ENCODE measurements at regions not wholly inside any gene's neighbourhood (a gene's known extent, or its start where the extent isn't known, plus 50 kb on each side); places are given as distances from the start of the nearest gene placed in this dataset.
"Not testable (repeated sequence)": the region's sequence is repeated elsewhere in the genome, so short reads cannot be mapped to it uniquely, and the experiment has no call there.

- DNase-seq (ENCODE audit: low read depth, low spot score) = not testable (repeated sequence)
Observed at GRCh38 chr1:70747123-70747522, 300.5 kb downstream of the PTGER3 start.

GRCh38 chr1:70751676-70752287 is 295.8 kb downstream of the PTGER3 start:
- not testable (repeated sequence) for DNase-seq (ENCODE audit: low read depth, low spot score)

GRCh38 chr1:70754701-70755100 is 292.9 kb downstream of the PTGER3 start:
- DNase-seq (ENCODE audit: low read depth, low spot score) = no peak

GRCh38 chr1:70760154-70760553 is 287.5 kb downstream of the PTGER3 start:
- no peak for DNase-seq (ENCODE audit: low read depth, low spot score)

- no peak for DNase-seq (ENCODE audit: low read depth, low spot score)
Observed at GRCh38 chr1:70762386-70762785, 285.2 kb downstream of the PTGER3 start.

GRCh38 chr1:70764747-70765146 is 282.9 kb downstream of the PTGER3 start:
- no peak for DNase-seq (ENCODE audit: low read depth, low spot score)

- no peak for DNase-seq (ENCODE audit: low read depth, low spot score)
Observed at GRCh38 chr1:70767377-70767776, 280.2 kb downstream of the PTGER3 start.

GRCh38 chr1:70768216-70768615 is 279.4 kb downstream of the PTGER3 start:
- no peak for DNase-seq (ENCODE audit: low read depth, low spot score)

- DNase-seq (ENCODE audit: low read depth, low spot score) = no peak
Observed at GRCh38 chr1:70778056-70778762, 269.4 kb downstream of the PTGER3 start.

GRCh38 chr1:70778934-70779333 is 268.7 kb downstream of the PTGER3 start:
- no peak for DNase-seq (ENCODE audit: low read depth, low spot score)

GRCh38 chr1:70779571-70779970 is 268.0 kb downstream of the PTGER3 start:
- no peak for DNase-seq (ENCODE audit: low read depth, low spot score)

- no peak for DNase-seq (ENCODE audit: low read depth, low spot score)
Observed at GRCh38 chr1:70785287-70785686, 262.3 kb downstream of the PTGER3 start.

GRCh38 chr1:70790232-70790923 is 257.2 kb downstream of the PTGER3 start:
- no peak for DNase-seq (ENCODE audit: low read depth, low spot score)

- DNase-seq (ENCODE audit: low read depth, low spot score) = not testable (repeated sequence)
Observed at GRCh38 chr1:70795064-70795463, 252.6 kb downstream of the PTGER3 start.

- not testable (repeated sequence) for DNase-seq (ENCODE audit: low read depth, low spot score)
Observed at GRCh38 chr1:70796298-70796697, 251.3 kb downstream of the PTGER3 start.

- not testable (repeated sequence) for DNase-seq (ENCODE audit: low read depth, low spot score)
Observed at GRCh38 chr1:70802625-70803024, 245.0 kb downstream of the PTGER3 start.

- no peak for DNase-seq (ENCODE audit: low read depth, low spot score)
Observed at GRCh38 chr1:70805641-70806040, 242.0 kb downstream of the PTGER3 start.

GRCh38 chr1:70807088-70807664 is 240.4 kb downstream of the PTGER3 start:
- DNase-seq (ENCODE audit: low read depth, low spot score) = no peak

GRCh38 chr1:70809069-70809468 is 238.5 kb downstream of the PTGER3 start:
- DNase-seq (ENCODE audit: low read depth, low spot score) = no peak

- DNase-seq (ENCODE audit: low read depth, low spot score) = no peak
Observed at GRCh38 chr1:70811815-70812214, 235.8 kb downstream of the PTGER3 start.

GRCh38 chr1:70812442-70813109 is 235.0 kb downstream of the PTGER3 start:
- no peak for DNase-seq (ENCODE audit: low read depth, low spot score)

- DNase-seq (ENCODE audit: low read depth, low spot score) = no peak
Observed at GRCh38 chr1:70818401-70818800, 229.2 kb downstream of the PTGER3 start.

Data from astrocyte of the hippocampus (primary cell).